GM12878 (cell line): ENCODE measurements at regions not wholly inside any gene's neighbourhood (a gene's known extent, or its start where the extent isn't known, plus 50 kb on each side); places are given as distances from the start of the nearest gene placed in this dataset.

ENCODE experiments used
- BHLHE40 ChIP-seq, 2 experiments: fragments of 450-650 bp in 1 of 2; IDR thresholded peaks; 2 replicates each; pipeline ENCODE4 v1.6.1; 2011 to 2017; ENCODE audit warnings: low read depth in 2 of 2, borderline replicate concordance in 1 of 2, improper control_type of control experiment in 1 of 2, low read length in 1 of 2, mild to moderate bottlenecking in 1 of 2
- CEBPB ChIP-seq, 2 experiments: fragments of 150-350 bp in 1 of 2; IDR thresholded peaks; 2 replicates each; pipeline ENCODE4 v1.6.1; 2012 to 2014; ENCODE audit warnings: low read depth in 2 of 2, low read length in 2 of 2, borderline replicate concordance in 1 of 2, inconsistent platforms in 1 of 2
- CREM ChIP-seq: IDR thresholded peaks from 2 replicates; pipeline ENCODE4 v1.6.1; 2014; ENCODE audit warnings: antibody characterized with exemption, low read depth
- EZH2 ChIP-seq: IDR thresholded peaks from 2 replicates; pipeline ENCODE4 v1.6.1; 2012; ENCODE audit warnings: low read depth, mild to moderate bottlenecking, control low read depth, inconsistent platforms, low read length, borderline replicate concordance; ENCODE audit not compliant: control insufficient read depth
- FOXK2 ChIP-seq: fragments of 450-650 bp; IDR thresholded peaks from 2 replicates; pipeline ENCODE4 v1.6.1; 2017; ENCODE audit warnings: mild to moderate bottlenecking, moderate library complexity
- KAT2A ChIP-seq: conservative IDR thresholded peaks from 2 replicates; pipeline ENCODE4 v1.6.1; 2011; ENCODE audit warnings: low read depth, low read length; ENCODE audit not compliant: control insufficient read depth
- MYB ChIP-seq: fragments of 150-350 bp; IDR thresholded peaks from 2 replicates; pipeline ENCODE4 v1.6.1; 2014; ENCODE audit warnings: mild to moderate bottlenecking, low read depth, low read length, borderline replicate concordance
- POLR2AphosphoS2 ChIP-seq: IDR thresholded peaks from 2 replicates; pipeline ENCODE4 v1.6.1; 2011; ENCODE audit warnings: low read depth, mild to moderate bottlenecking, low read length, improper control_type of control experiment, moderate library complexity
- POLR2AphosphoS5 ChIP-seq: IDR thresholded peaks from 2 replicates; pipeline ENCODE4 v1.6.1; 2011; ENCODE audit warnings: mild to moderate bottlenecking, low read length, inconsistent platforms
- SPI1 ChIP-seq: IDR thresholded peaks from 2 replicates; pipeline ENCODE4 v1.6.1; 2011; ENCODE audit warnings: low read depth, mild to moderate bottlenecking, low read length, moderate library complexity, borderline replicate concordance; ENCODE audit not compliant: insufficient read depth
- SREBF1 ChIP-seq: IDR thresholded peaks from 2 replicates; pipeline ENCODE4 v1.6.1; 2012; ENCODE audit warnings: mild to moderate bottlenecking, low read length
- SUZ12 ChIP-seq: fragments of 200-600 bp; sonication (generic); IDR thresholded peaks from one replicate; pipeline ENCODE4 v1.6.1; 2018; ENCODE audit warnings: antibody characterized with exemption, mild to moderate bottlenecking; ENCODE audit not compliant: unreplicated experiment
- TBL1XR1 ChIP-seq: IDR thresholded peaks from 2 replicates; pipeline ENCODE4 v1.6.1; 2012; ENCODE audit warnings: low read depth, low read length, improper control_type of control experiment
- TCF7 ChIP-seq: IDR thresholded peaks from 2 replicates; pipeline ENCODE4 v1.6.1; 2014; ENCODE audit warnings: antibody characterized with exemption, borderline replicate concordance
- TF ChIP-seq, protein P1 (sequence below): fragments of 450-650 bp; conservative IDR thresholded peaks from 2 replicates; pipeline ENCODE4 v1.6.1; 2017; ENCODE audit warnings: mild to moderate bottlenecking, moderate library complexity
- TF ChIP-seq, protein P2 (sequence below): fragments of 150-350 bp; IDR thresholded peaks from 2 replicates; pipeline ENCODE4 v1.6.1; 2016; ENCODE audit warnings: low read depth, low read length
- TF ChIP-seq, protein P3 (sequence below): fragments of 450-650 bp; IDR thresholded peaks from 2 replicates; pipeline ENCODE4 v1.6.1; 2017; ENCODE audit warnings: mild to moderate bottlenecking
- TF ChIP-seq, protein P4 (sequence below): fragments of 150-350 bp; IDR thresholded peaks from 2 replicates; pipeline ENCODE4 v1.6.1; 2014; ENCODE audit warnings: mild to moderate bottlenecking, low read depth, low read length

DNA sequence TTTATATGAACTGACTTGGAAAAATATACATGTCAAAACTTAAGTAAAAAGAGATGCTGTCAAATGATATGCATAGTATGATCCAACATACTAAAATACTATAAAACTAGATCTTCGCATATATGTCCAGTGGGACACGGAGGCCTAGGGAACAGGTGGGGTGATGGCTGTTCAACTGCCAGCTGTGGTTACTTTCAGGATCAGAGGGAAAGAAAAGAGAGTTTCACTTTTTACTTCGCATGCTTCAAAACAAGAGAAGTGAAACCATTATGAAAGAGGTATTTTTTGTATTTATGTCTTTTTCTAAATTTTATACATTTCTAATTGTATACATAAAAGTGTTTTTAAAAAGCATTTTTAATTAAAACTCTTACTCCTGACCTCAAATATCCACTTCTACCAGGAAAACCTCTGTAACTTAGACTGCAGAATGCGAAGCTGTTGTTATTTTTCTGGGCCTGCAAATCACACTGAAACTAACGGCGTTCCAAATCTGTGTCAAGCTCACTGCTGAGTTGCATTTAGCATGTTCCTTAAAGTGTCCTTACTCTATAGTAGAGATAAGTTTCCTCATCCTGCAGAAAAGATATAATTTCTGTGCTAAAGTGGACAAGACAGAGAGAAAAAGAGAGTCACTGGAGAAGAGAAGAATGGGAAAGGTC lies 97.8 kb upstream of the SLC35G4 start (continued):
- TF ChIP-seq BHLHE40 (IDR thresholded peaks at IDR 0.05; ENCODE audit: borderline replicate concordance in 1 of 2, low read depth in 2 of 2, low read length in 1 of 2) (0 out of 4 replicates have a peak, but pooled peaks of 1 of the 2 experiments have one; percentile 51), FOXK2 (no peak), MYB (peak; percentile 89), TCF7 (no peak), POLR2AphosphoS2 (no peak), SPI1 (peak; percentile 80), EZH2 (no peak), SUZ12 (no peak), CREM (peak; percentile 30; the same call in 1 of the 2 replicates), TBL1XR1 (peak; percentile 44; the same call in 1 of the 2 replicates), KAT2A (no peak), CEBPB (IDR thresholded peaks at IDR 0.05; ENCODE audit: borderline replicate concordance in 1 of 2, low read depth in 2 of 2, low read length in 2 of 2) (no peak), SREBF1 (no peak), POLR2AphosphoS5 (no peak)
- TF ChIP-seq, protein P1, sequence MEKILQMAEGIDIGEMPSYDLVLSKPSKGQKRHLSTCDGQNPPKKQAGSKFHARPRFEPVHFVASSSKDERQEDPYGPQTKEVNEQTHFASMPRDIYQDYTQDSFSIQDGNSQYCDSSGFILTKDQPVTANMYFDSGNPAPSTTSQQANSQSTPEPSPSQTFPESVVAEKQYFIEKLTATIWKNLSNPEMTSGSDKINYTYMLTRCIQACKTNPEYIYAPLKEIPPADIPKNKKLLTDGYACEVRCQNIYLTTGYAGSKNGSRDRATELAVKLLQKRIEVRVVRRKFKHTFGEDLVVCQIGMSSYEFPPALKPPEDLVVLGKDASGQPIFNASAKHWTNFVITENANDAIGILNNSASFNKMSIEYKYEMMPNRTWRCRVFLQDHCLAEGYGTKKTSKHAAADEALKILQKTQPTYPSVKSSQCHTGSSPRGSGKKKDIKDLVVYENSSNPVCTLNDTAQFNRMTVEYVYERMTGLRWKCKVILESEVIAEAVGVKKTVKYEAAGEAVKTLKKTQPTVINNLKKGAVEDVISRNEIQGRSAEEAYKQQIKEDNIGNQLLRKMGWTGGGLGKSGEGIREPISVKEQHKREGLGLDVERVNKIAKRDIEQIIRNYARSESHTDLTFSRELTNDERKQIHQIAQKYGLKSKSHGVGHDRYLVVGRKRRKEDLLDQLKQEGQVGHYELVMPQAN, result no peak
- TF ChIP-seq, protein P2, sequence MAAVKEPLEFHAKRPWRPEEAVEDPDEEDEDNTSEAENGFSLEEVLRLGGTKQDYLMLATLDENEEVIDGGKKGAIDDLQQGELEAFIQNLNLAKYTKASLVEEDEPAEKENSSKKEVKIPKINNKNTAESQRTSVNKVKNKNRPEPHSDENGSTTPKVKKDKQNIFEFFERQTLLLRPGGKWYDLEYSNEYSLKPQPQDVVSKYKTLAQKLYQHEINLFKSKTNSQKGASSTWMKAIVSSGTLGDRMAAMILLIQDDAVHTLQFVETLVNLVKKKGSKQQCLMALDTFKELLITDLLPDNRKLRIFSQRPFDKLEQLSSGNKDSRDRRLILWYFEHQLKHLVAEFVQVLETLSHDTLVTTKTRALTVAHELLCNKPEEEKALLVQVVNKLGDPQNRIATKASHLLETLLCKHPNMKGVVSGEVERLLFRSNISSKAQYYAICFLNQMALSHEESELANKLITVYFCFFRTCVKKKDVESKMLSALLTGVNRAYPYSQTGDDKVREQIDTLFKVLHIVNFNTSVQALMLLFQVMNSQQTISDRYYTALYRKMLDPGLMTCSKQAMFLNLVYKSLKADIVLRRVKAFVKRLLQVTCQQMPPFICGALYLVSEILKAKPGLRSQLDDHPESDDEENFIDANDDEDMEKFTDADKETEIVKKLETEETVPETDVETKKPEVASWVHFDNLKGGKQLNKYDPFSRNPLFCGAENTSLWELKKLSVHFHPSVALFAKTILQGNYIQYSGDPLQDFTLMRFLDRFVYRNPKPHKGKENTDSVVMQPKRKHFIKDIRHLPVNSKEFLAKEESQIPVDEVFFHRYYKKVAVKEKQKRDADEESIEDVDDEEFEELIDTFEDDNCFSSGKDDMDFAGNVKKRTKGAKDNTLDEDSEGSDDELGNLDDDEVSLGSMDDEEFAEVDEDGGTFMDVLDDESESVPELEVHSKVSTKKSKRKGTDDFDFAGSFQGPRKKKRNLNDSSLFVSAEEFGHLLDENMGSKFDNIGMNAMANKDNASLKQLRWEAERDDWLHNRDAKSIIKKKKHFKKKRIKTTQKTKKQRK, result no peak
- TF ChIP-seq, protein P3, sequence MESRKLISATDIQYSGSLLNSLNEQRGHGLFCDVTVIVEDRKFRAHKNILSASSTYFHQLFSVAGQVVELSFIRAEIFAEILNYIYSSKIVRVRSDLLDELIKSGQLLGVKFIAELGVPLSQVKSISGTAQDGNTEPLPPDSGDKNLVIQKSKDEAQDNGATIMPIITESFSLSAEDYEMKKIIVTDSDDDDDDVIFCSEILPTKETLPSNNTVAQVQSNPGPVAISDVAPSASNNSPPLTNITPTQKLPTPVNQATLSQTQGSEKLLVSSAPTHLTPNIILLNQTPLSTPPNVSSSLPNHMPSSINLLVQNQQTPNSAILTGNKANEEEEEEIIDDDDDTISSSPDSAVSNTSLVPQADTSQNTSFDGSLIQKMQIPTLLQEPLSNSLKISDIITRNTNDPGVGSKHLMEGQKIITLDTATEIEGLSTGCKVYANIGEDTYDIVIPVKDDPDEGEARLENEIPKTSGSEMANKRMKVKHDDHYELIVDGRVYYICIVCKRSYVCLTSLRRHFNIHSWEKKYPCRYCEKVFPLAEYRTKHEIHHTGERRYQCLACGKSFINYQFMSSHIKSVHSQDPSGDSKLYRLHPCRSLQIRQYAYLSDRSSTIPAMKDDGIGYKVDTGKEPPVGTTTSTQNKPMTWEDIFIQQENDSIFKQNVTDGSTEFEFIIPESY, result no peak
- TF ChIP-seq, protein P4, sequence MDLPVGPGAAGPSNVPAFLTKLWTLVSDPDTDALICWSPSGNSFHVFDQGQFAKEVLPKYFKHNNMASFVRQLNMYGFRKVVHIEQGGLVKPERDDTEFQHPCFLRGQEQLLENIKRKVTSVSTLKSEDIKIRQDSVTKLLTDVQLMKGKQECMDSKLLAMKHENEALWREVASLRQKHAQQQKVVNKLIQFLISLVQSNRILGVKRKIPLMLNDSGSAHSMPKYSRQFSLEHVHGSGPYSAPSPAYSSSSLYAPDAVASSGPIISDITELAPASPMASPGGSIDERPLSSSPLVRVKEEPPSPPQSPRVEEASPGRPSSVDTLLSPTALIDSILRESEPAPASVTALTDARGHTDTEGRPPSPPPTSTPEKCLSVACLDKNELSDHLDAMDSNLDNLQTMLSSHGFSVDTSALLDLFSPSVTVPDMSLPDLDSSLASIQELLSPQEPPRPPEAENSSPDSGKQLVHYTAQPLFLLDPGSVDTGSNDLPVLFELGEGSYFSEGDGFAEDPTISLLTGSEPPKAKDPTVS, result no peak
